GM12878 (cell line): ENCODE measurements at regions not wholly inside any gene's neighbourhood (a gene's known extent, or its start where the extent isn't known, plus 50 kb on each side); places are given as distances from the start of the nearest gene placed in this dataset.

Experiments
- BCL3 ChIP-seq: IDR thresholded peaks from 2 replicates; pipeline ENCODE4 v1.6.1; 2011; ENCODE audit warnings: borderline replicate concordance, low read depth, mild to moderate bottlenecking, moderate library complexity, low read length; ENCODE audit not compliant: insufficient read depth, poor library complexity, severe bottlenecking
- CBX5 ChIP-seq: sonication (generic); IDR thresholded peaks from 2 replicates; pipeline ENCODE4 v1.6.1; 2016; ENCODE audit warnings: low read depth, moderate library complexity, mild to moderate bottlenecking, inconsistent platforms
- CTCF ChIP-seq, 3 experiments: IDR thresholded peaks in 2 of 3; conservative IDR thresholded peaks in 1 of 3; 2 replicates each; pipeline ENCODE4 v1.5.1; 2011; ENCODE audit warnings: low read depth in 3 of 3, low read length in 3 of 3, mild to moderate bottlenecking in 3 of 3, control low read depth in 2 of 3, moderate library complexity in 2 of 3, inconsistent platforms in 1 of 3, mixed read lengths in 1 of 3; ENCODE audit not compliant: control insufficient read depth in 2 of 3, insufficient read depth in 1 of 3; ENCODE audit errors: extremely low read depth in 1 of 3
- E2F4 ChIP-seq: IDR thresholded peaks from 2 replicates; pipeline ENCODE4 v1.6.1; 2012; ENCODE audit warnings: low read depth, low read length, improper control_type of control experiment

GRCh38 chr3:124602980-124603627 lies 127.1 kb upstream of the UMPS start (continued):
- TF ChIP-seq E2F4 = no peak
- no peak for TF ChIP-seq CBX5
- TF ChIP-seq CTCF (IDR thresholded peaks at IDR 0.05 in 2 of 3, conservative IDR thresholded peaks at IDR 0.05 in 1 of 3; ENCODE audit: control insufficient read depth in 2 of 3, extremely low read depth in 1 of 3, insufficient read depth in 1 of 3, low read depth in 3 of 3, low read length in 3 of 3) = no peak
- TF ChIP-seq BCL3 = no peak
